IPS-20b (cell line): ENCODE measurements at regions not wholly inside any gene's neighbourhood (a gene's known extent, or its start where the extent isn't known, plus 50 kb on each side); places are given as distances from the start of the nearest gene placed in this dataset.

ENCODE experiments used
- H3K27ac ChIP-seq: one replicate; pipeline ENCODE4 v1.5.1; 2013; ENCODE audit warnings: low read length
- H3K27me3 ChIP-seq: 2 replicates; pipeline ENCODE4 v1.6.1; 2013; ENCODE audit warnings: mild to moderate bottlenecking, low read length, inconsistent platforms; ENCODE audit not compliant: insufficient read depth
- H3K36me3 ChIP-seq: 2 replicates; pipeline ENCODE4 v1.6.1; 2013; ENCODE audit warnings: low read depth, mild to moderate bottlenecking, inconsistent platforms, low read length, moderate library complexity; ENCODE audit not compliant: insufficient read depth
- H3K4me1 ChIP-seq: 2 replicates; pipeline ENCODE4 v1.6.1; 2013; ENCODE audit warnings: mild to moderate bottlenecking, control low read depth, inconsistent platforms, low read length, moderate library complexity; ENCODE audit not compliant: insufficient read depth
- H3K4me3 ChIP-seq: 2 replicates; pipeline ENCODE4 v1.5.1; 2013; ENCODE audit warnings: mild to moderate bottlenecking, low read length, inconsistent platforms
- H3K9ac ChIP-seq: 2 replicates; pipeline ENCODE4 v1.6.1; 2013; ENCODE audit warnings: low read depth, mild to moderate bottlenecking, inconsistent platforms, low read length, moderate library complexity
- H3K9me3 ChIP-seq: 2 replicates; pipeline ENCODE4 v1.6.1; 2013; ENCODE audit warnings: mild to moderate bottlenecking, low read depth, low read length, inconsistent platforms; ENCODE audit not compliant: insufficient read depth

GRCh38 chr9:93900971-93901861 is 53.9 kb downstream of the BARX1 start:
- Histone ChIP-seq H3K27ac (no peak overlapping the region), H3K27me3 (no peaks in the 10 kb centered on the region), H3K36me3 (no peaks in the 10 kb centered on the region), H3K9me3 (no peaks in the 10 kb centered on the region), H3K9ac (no peak overlapping the region), H3K4me1 (no peaks in the 10 kb centered on the region), H3K4me3 (no peak overlapping the region)

GRCh38 chr9:93900436-93900819 is 54.7 kb downstream of the BARX1 start:
- H3K27me3 ChIP-seq: no peaks in the 10 kb centered on the region
- H3K36me3 ChIP-seq: no peaks in the 10 kb centered on the region
- H3K4me1 ChIP-seq: no peaks in the 10 kb centered on the region
- no peaks in the 10 kb centered on the region for H3K9me3 ChIP-seq
- no peak overlapping the region for H3K4me3 ChIP-seq
- H3K9ac ChIP-seq: no peak overlapping the region
- H3K27ac ChIP-seq: no peak overlapping the region

- Histone ChIP-seq H3K9me3 (no peaks in the 10 kb centered on the region), H3K27me3 (no peaks in the 10 kb centered on the region), H3K4me1 (no peaks in the 10 kb centered on the region), H3K36me3 (no peaks in the 10 kb centered on the region), H3K27ac (no peak overlapping the region), H3K9ac (no peak overlapping the region), H3K4me3 (no peak overlapping the region)
Observed at GRCh38 chr9:93899609-93900435, 55.3 kb downstream of the BARX1 start.

- Histone ChIP-seq H3K4me1 (no peaks in the 10 kb centered on the region), H3K36me3 (no peaks in the 10 kb centered on the region), H3K4me3 (no peak overlapping the region), H3K9ac (no peak overlapping the region), H3K27me3 (no peaks in the 10 kb centered on the region), H3K27ac (no peak overlapping the region), H3K9me3 (no peaks in the 10 kb centered on the region)
Observed at GRCh38 chr9:93898502-93899426, 56.4 kb downstream of the BARX1 start.

- no peak overlapping the region for H3K27ac ChIP-seq
- H3K9me3 ChIP-seq: peaks cover 6% of the 10 kb centered on the region; the same call in 1 of the 2 replicates
- H3K36me3 ChIP-seq: no peaks in the 10 kb centered on the region
- no peaks in the 10 kb centered on the region for H3K27me3 ChIP-seq
- no peak overlapping the region for H3K4me3 ChIP-seq
- no peaks in the 10 kb centered on the region for H3K4me1 ChIP-seq
- no peak overlapping the region for H3K9ac ChIP-seq
Observed at GRCh38 chr9:93898026-93898425, 57.1 kb downstream of the BARX1 start.

- Histone ChIP-seq H3K9me3 (peaks cover 13% of the 10 kb centered on the region; the same call in 1 of the 2 replicates), H3K4me1 (no peaks in the 10 kb centered on the region), H3K27ac (no peak overlapping the region), H3K36me3 (no peaks in the 10 kb centered on the region), H3K4me3 (no peak overlapping the region), H3K9ac (no peak overlapping the region), H3K27me3 (no peaks in the 10 kb centered on the region)
Observed at GRCh38 chr9:93897075-93897970, 57.8 kb downstream of the BARX1 start.

GRCh38 chr9:93896496-93897033 is 58.6 kb downstream of the BARX1 start:
- H3K4me3 ChIP-seq: no peak overlapping the region
- H3K36me3 ChIP-seq: no peaks in the 10 kb centered on the region
- no peaks in the 10 kb centered on the region for H3K4me1 ChIP-seq
- H3K9ac ChIP-seq: no peak overlapping the region
- no peak overlapping the region for H3K27ac ChIP-seq
- peaks cover 19% of the 10 kb centered on the region; the same call in 1 of the 2 replicates for H3K9me3 ChIP-seq
- no peaks in the 10 kb centered on the region for H3K27me3 ChIP-seq

GRCh38 chr9:93896093-93896492 is 59.1 kb downstream of the BARX1 start:
- H3K4me3 ChIP-seq: no peak overlapping the region
- H3K27ac ChIP-seq: no peak overlapping the region
- H3K27me3 ChIP-seq: no peaks in the 10 kb centered on the region
- peaks cover 19% of the 10 kb centered on the region; the same call in 1 of the 2 replicates for H3K9me3 ChIP-seq
- H3K9ac ChIP-seq: no peak overlapping the region
- no peaks in the 10 kb centered on the region for H3K36me3 ChIP-seq
- no peaks in the 10 kb centered on the region for H3K4me1 ChIP-seq

- H3K9ac ChIP-seq: no peak overlapping the region
Observed at GRCh38 chr9:93895535-93895934, 59.6 kb downstream of the BARX1 start.

GRCh38 chr9:93894691-93895079 is 60.5 kb downstream of the BARX1 start:
- H3K36me3 ChIP-seq: no peaks in the 10 kb centered on the region
- no peak overlapping the region for H3K4me3 ChIP-seq
- H3K9ac ChIP-seq: no peak overlapping the region
- H3K9me3 ChIP-seq: peaks cover 19% of the 10 kb centered on the region; the same call in 1 of the 2 replicates
- H3K27me3 ChIP-seq: no peaks in the 10 kb centered on the region
- no peak overlapping the region for H3K27ac ChIP-seq
- no peaks in the 10 kb centered on the region for H3K4me1 ChIP-seq

More at GRCh38 chr9:93895535-93895934, 59.6 kb downstream of the BARX1 start:
- Histone ChIP-seq H3K4me1 (no peaks in the 10 kb centered on the region), H3K36me3 (no peaks in the 10 kb centered on the region), H3K4me3 (no peak overlapping the region), H3K27me3 (no peaks in the 10 kb centered on the region), H3K27ac (no peak overlapping the region), H3K9me3 (peaks cover 19% of the 10 kb centered on the region; the same call in 1 of the 2 replicates)
